GM21367 (cell line): ENCODE measurements at regions not wholly inside any gene's neighbourhood (a gene's known extent, or its start where the extent isn't known, plus 50 kb on each side); places are given as distances from the start of the nearest gene placed in this dataset.

ENCODE experiments used
- ATAC-seq: cut with Tn5 transposase; IDR thresholded peaks from one replicate; pipeline ENCODE4 v1.9.1; 2021; ENCODE audit not compliant: unreplicated experiment

DNA sequence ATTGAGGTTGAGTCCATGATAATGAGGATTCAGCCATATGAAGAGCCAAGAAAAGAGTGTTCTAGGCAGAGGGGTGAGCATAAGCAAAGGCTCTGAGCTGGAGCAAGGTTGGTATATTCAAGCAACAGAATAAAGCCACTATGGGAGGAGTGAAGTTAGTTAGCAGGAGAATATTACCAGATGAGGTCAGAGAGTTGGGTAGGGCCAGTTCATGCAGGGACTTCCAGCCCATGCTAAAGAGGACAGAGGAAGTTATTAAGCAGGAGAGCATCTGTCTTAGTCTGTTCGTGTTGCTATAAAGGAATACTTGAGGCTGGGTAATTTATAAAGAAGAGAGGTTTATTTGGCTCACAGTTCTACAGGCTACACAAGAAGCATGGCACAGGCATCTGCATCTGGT is 57.1 kb upstream of the ATG10 start:
- ATAC-seq, result no peak

DNA sequence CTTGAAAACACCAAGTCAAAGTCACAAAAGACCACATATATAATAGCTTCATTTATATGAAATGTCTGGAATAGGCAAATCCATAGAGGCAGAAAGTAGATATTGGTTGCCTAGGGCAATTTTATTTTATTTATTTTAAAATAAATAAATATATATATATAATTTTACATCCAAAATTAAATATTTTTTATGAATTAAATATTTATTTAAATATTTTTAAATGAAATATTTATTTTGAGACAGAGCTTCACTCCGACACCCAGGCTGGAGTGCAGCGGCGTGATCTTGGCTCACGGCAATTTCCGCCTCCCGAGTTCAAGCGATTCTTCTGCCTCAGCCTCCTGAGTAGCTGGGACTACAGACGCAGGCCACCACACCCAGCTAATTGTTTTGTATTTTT is 58.9 kb upstream of the ATG10 start:
- ATAC-seq, result no peak

DNA sequence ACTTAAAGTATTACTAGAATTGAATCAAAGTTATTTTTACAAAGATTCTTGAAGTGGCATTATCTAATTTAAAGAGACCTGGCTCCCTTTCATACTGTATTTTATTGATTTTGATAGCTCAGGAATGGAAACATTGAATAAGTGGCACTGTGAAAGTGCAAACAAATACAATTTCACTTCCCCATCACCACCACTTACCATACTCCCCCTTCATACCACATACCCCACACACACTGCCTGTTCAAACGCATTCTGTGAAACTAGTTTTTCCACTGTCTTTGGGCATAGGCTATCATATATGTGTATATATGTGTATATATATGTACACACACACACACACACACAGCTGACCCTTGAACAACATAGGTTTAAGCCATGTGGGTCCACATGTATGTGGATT is 62.1 kb upstream of the ATG10 start:
- ATAC-seq, result peak; percentile 69

DNA sequence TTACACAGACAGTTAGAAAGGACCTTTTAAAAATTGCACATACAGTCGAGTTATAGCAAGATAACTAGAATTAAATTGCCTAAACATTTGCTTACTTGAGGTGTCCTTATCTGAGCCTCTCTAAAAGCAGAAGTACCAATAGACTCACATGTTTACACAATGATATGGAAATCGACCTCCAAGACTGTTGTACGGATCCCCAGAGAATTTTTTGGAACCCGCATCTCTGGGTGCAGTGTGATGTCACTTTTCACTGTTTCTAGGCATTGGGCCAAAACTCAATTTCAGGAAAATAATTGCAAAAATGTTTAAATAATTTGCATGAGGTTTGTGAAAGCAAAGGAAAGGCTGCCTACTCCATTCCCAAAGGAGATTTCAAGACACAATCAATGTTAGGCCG is 63.1 kb upstream of the ATG10 start:
- ATAC-seq, result no peak

DNA sequence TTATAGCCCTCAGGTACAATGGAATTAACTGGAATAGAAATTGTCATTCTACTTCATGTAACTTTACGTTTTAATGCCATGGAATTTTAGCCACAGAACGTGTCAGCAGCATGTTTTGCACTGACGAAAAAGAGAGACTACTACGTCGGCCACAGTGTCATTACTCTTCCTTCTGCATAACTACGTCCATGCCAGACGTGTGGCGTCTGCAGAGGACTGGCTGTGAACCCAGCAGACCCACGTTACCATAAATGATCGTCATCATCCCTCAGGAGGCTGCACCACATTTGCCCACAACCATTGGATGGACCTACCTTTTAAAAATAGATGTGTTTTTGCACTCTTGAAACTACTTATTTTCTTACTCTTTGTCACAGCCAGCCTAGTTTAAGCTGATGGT is 63.8 kb upstream of the ATG10 start:
- no peak for ATAC-seq

DNA sequence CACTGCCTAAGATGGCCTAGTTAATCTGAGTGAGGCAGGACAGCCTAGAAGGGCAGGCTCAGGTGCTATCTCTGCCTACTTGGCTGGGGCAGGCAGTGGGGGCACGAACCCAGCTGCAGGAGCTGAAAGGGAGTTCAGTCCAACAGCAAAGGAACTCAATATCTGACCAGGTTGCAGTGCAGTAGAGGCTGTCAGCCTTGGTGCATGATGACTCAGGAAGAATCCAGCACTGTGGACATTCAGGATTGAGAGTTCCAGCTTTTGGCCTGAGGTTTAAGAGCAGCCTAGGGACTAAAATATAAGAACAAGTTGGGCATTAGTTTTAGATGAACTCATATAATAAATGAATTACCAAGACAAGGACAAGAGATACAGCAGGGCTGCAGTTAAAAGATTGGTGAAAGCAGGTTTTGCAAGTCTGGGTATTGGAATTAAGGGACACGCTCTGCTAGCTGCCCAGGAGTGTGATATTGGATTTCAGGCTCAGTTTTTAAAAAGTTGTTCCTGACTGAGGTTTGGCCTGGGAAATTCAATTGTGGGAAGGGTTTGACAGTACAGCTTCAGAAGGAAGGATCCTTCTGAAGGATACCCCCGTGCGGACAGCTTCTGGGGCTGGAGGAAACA is 64.7 kb upstream of the ATG10 start:
- no peak for ATAC-seq

DNA sequence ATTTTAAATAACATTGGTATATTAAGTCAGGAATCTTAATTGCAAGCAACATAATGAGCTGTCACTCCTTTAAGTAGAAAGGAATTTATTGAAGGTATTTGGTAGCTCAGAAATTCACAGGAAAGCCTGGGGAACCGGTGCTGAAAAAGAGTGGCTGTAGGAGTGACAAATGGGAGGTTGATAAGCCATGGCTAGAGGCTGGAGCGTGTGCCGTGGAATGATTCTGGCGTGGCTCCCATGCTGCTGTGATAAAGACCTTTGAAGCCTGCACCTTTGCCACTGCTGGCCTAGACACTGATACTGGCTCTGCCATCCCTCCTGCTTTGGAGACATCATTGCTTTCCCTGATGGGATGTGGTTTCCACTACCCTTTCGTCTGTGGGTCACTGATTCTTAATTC is 65.7 kb upstream of the ATG10 start:
- ATAC-seq, result no peak

DNA sequence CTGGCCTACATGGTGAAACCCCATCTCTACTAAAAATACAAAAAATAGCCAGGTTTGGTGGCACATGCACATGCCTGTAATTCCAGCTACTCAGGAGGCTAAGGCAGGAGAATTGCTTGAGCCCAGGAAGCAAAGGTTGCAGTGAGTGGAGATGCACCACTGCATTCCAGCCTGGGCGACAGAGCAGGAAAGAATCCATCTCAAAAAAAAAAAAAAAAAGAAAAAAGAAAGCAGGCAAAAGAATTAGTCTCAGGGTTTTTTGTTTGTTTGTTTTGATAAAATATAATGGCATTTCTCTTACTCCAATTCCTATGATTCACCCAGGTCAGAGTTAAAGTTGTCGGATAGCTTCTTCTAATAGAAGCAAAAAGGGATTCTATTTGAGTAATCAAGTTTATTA is 67.0 kb upstream of the ATG10 start:
- ATAC-seq, result no peak

DNA sequence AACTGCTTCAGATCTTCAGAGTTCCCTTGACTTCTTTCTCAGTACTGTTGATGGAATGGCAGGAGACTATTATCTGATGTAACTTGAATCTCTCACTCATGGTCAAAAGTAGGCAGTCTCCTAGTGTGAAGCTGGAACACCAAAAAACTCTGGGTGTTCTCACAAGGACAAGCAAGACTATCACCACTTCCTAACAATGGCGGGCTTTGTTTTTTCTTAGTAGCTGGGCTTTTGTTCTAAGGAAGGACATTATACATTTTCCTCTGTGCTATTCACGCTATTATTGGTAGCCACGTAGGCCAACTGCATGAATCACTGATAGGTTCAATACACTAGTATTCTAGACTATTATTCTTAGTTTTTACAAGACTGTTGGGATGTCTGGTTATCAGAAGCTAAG is 67.7 kb upstream of the ATG10 start:
- ATAC-seq, result no peak

DNA sequence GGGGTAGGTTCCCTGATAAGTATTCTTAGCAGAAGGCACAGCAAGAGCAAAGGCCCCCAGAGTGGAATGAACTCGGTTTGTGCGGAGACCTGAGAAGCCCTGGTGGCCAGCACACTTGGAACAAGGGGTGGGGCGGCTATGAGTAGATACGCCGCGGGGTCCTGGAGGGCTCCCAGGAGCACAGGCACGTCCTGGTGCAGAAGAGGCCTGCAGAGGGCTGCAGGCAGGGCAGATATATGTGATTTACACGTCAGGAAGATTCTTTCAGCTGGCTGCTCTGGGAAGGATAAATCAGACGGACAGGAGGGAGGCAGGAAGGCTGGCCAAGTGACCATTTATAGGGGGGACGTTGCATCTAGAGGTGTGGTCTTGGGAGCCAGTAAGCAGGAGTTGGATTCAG is 70.2 kb upstream of the ATG10 start:
- ATAC-seq, result no peak

DNA sequence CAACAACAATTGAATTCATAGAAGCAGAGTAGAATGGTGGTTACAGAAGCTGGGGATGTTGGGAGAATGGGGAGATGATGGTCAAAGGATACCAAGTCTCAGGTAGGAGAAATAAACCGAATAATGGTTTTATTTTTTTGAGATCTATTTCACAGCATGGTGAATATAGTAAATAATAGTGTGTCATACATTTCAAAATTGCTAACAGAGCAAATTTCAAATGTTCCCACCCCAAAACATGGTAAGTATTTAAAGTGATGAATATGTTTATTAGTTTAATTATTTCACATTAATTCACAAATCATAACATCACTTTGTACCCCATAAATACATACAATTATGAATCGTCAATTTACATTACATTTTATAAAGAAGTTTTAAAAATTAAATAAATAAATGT is 72.7 kb upstream of the ATG10 start:
- ATAC-seq, result no peak

DNA sequence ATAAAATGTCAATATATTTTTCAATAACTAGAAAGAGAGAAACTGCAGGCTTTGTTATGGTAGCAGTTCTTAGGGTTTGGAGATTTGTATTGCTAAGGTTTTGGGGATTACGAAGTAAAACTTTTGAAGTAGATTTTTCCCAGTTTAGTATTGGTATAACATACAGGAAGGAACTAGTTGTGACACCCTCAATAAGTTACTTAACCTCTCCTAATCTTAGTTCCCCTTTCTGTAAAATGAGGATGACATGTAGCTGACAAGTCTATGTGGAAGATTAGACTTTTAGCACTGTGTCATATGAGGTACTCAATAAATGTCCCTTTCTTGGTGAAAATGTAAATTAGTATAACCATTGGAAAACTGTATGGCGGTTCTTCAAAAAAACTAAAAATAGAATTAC is 73.4 kb upstream of the ATG10 start:
- no peak for ATAC-seq

DNA sequence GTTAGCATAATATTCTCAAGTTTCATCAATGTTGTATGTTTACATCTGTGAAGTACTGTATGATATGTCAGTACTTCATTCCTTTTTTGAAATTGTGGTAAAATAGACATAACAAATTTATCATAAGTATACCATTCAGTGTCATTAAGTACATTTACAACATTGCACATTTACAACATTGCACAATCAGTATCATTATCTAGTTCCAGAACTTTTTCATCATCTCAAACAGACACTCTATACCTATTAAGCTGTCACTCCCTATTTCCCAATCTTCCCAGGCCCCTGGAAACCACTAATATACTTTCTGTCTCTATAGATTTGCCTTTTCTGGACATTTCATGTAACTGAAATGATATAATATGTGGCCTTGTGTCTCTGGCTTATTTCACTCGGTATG is 75.1 kb upstream of the ATG10 start:
- no peak for ATAC-seq

DNA sequence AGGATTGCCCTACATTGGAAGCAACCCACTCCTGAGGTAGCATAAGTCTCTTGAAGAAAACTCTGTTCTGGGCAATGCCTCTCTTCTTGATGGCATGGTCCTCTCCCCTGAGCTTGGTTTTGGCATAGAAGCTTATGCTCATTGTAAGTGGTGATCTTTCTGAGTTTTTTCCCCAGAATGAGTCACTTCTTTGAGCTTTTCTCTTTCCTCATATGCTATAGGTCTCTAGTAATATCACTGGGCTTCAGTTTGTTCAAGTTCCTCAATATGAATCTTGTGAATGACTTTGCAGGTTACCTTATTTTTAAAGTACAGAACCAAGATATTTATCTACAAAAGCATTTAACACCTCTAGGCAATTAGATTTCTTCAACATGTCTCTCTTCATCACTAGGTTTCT is 76.5 kb upstream of the ATG10 start:
- ATAC-seq, result no peak

DNA sequence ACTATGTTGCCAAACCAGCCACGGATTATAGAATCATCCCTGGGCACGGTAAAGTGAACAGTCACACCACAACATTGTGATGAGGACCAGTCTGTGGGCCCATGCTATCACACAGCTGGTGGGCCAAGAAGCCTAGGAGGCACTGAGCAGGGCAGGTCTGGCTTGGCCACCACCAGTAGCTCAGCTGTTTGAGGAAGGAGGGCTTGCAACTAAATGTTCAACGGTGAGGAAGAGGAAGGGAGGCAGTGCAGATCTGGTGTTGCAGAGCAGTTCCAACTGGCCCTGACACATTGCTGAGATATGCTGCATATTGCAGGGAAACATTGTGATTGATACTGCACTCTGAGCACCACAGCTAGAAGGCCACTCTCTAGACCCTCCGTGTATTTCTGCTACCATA is 77.9 kb upstream of the ATG10 start:
- no peak for ATAC-seq

DNA sequence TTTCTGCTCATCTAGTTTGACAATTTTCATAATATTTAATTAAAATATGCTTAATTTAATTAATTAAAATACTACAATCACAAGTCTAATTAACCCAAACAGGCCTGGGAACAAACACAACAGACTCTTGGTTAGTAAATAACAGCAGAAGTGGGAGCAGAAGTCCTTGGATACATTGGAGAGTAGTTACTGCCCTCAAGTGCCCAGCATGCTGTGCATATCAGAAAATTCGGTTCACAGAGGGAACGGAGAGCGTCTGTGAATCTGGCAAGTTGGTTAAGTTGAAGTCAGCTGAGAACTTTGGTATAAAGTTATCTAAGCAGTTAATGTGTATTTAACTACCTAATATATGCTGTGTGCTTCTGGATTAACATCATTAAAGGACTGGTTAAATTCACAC is 87.0 kb upstream of the ATG10 start:
- no peak for ATAC-seq

DNA sequence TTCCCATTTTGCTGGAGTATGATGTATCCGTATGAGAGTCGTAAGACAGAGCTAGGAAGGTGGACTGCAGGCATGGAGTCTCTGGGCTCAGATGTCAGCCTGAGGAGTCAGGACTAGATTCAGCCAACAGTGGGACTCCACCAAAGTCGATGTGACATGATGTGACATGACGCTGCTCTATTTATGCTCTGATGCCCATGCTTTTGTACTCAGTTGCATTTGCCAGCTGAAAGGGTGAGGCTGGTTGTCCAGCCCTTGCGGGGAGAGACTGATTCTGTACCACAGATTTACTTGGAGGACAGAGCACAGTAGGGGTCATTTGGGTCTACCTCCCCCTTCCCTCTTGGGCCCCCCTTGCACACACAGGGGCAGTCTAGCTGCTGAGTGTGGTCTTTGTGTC is 88.5 kb upstream of the ATG10 start:
- no peak for ATAC-seq

DNA sequence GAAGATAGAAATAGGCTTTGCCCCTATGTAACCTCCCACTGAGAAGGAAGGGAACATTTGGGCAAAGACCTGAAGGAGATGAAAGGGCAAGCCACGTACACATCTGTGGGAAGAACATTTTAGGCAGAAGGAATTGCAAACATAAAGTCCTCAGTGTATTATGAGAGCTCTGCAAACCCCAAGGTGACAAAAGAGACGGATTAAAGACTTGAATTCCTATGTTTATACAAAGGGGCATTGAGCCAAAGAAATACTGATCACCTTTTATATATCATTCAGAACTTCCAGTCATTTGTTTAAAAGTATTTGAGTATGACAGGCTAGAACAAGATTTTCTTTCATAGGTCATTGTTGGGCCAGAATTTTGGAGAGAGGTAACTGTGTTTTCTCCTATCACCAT is 90.2 kb upstream of the ATG10 start:
- no peak for ATAC-seq

DNA sequence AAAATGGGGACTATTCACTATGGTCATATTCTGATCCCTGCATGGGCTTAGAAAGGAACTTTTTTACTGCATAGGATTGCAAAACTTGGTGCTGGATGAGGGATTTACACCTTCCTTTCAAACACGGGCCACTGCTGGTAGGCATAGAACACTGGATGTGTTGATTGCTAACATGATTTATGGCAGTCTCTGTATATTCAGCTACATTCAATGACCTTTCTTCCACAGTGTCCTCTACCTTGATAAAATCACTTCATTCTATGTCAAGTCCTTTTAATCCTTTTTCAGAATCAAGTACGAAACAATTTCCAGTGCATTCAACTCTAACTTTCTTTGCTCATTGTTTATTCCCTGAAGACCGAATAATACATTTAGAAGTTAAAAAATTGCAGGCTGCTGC is 91.9 kb upstream of the ATG10 start:
- no peak for ATAC-seq

DNA sequence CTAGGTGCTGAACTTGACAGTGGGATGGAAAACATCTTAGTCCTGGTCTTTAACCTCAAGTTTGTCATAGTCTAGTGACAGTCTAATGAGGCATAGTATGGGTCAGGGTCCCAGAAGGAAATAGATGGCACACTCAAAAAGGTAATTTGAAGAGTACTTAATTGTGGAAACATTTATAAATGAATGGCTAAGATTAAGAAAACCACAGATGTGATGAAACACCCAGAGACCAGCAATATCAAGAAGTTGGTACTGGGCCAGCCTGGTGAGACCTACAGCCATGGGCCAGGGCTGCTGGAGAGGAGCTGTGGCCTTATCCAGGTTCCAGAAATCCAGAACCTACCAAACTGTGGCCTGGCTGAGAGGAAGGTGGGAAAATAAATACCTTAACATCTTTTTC is 93.5 kb upstream of the ATG10 start:
- ATAC-seq, result no peak

DNA sequence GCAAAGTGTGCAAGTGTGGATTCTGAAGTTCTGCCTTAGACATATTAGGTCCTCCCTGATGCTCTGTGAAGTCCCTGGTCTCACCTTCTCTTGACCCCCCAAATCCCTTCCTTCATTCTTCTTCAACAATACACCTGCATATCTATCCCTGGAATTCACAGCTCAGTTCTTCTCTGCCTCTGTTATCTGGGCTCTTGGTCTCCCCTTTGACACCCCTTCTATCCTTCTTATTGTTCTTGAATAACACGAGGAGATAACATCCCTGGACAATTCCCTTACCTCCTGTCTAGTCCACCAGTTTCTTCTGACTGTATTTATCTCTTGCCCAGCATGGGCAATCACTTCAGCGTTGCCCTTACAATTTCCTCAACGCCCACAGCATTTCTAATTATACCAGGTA is 104.8 kb upstream of the ATG10 start:
- no peak for ATAC-seq

DNA sequence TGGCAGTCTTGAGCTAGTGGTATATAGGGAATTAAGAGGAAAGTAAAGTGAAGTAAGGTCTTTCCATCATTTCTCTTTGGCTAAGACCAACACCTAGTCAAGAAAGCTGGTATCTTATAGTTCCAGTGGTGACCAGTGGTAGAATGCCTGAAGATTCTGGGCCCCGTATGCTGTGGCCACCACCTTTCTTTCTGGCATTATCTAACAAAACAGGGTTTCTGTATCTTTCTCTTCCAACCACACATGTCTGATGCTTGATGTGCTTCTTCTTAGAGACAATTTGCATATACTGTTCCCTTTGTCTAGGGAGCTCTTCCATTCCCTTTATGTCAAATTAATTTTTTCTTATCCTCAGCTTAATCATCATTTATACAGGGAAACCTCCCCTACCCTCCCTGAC is 109.9 kb upstream of the SSBP2 start:
- ATAC-seq, result no peak

DNA sequence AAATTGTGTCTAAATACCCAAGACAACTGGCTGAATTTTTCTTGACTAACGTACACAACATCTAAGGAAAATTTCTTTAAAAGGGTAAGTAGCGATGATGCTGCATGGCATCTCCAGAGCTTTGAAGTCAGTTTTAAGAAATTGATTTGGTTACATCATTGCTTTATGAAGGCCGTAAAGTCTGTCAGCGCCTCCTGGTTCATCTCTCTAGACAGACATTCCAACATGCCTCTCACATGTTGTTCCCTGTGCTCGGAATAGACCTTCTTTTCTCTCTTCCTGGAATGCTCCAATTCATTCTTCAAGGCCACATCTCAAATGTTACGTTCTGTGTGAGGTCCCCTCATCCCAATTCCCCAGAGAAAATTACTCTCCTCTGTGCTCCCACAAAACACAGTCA is 108.7 kb upstream of the SSBP2 start:
- no peak for ATAC-seq
